HEK293T (cell line): ENCODE measurements at regions not wholly inside any gene's neighbourhood (a gene's known extent, or its start where the extent isn't known, plus 50 kb on each side); places are given as distances from the start of the nearest gene placed in this dataset.

Experiments
- ELF4 ChIP-seq: fragments of 450-650 bp; IDR thresholded peaks from 2 replicates; pipeline ENCODE4 v1.6.1; 2017; ENCODE audit warnings: antibody characterized with exemption
- FOXM1 ChIP-seq: fragments of 450-650 bp; IDR thresholded peaks from 2 replicates; pipeline ENCODE4 v1.6.1; 2017; ENCODE audit warnings: mild to moderate bottlenecking, borderline replicate concordance
- SP1 ChIP-seq: fragments of 450-650 bp; IDR thresholded peaks from 2 replicates; pipeline ENCODE4 v1.6.1; 2017
- SUZ12 ChIP-seq: fragments of 450-650 bp; IDR thresholded peaks from 2 replicates; pipeline ENCODE4 v1.6.1; 2016; ENCODE audit warnings: mild to moderate bottlenecking
- TF ChIP-seq, protein P1 (sequence below): fragments of 450-650 bp; IDR thresholded peaks from 2 replicates; pipeline ENCODE4 v1.6.1; 2016

DNA sequence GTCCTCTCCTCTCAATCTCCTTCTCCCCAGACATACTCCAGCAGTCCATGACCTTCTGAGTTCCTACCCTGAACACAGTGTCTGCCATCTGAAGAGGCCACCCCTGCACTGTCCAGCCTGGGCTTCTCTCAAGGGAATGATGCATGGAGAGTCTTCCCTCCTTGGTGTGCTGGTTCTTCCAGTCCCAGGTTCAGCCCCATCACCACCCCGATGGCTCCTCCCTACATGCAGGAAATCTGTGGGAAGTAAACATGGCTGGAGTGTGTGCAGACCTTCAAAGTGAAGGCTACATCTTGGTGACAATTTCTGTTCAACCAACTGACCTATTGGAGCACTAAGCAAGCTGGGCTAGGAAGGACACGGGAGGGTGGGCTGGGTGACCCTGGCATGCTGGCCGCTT lies 121.0 kb upstream of the JAG1 start:
- no peak for TF ChIP-seq FOXM1
- TF ChIP-seq ELF4 = no peak
- TF ChIP-seq, protein P1, sequence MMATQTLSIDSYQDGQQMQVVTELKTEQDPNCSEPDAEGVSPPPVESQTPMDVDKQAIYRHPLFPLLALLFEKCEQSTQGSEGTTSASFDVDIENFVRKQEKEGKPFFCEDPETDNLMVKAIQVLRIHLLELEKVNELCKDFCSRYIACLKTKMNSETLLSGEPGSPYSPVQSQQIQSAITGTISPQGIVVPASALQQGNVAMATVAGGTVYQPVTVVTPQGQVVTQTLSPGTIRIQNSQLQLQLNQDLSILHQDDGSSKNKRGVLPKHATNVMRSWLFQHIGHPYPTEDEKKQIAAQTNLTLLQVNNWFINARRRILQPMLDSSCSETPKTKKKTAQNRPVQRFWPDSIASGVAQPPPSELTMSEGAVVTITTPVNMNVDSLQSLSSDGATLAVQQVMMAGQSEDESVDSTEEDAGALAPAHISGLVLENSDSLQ = no peak
- no peak for TF ChIP-seq SUZ12
- TF ChIP-seq SP1 = no peak
